Panc1 (cell line): ENCODE measurements at regions not wholly inside any gene's neighbourhood (a gene's known extent, or its start where the extent isn't known, plus 50 kb on each side); places are given as distances from the start of the nearest gene placed in this dataset.

Experiments
- CTCF ChIP-seq: fragments of 450-650 bp; IDR thresholded peaks from 2 replicates; pipeline ENCODE4 v1.5.1; 2017; ENCODE audit warnings: mild to moderate bottlenecking
- SIN3A ChIP-seq: IDR thresholded peaks from 2 replicates; pipeline ENCODE4 v1.6.1; 2012; ENCODE audit warnings: low read depth, mild to moderate bottlenecking, low read length, moderate library complexity, borderline replicate concordance; ENCODE audit not compliant: insufficient read depth

GRCh38 chr11:122418032-122418431 is 237.5 kb upstream of the UBASH3B start:
- TF ChIP-seq CTCF (no peak), SIN3A (no peak)
